ENCODE measurements at regions not wholly inside any gene's neighbourhood (a gene's known extent, or its start where the extent isn't known, plus 50 kb on each side); places are given as distances from the start of the nearest gene placed in this dataset.
"Not testable (repeated sequence)": the region's sequence is repeated elsewhere in the genome, so short reads cannot be mapped to it uniquely, and the experiment has no call there.

DNA sequence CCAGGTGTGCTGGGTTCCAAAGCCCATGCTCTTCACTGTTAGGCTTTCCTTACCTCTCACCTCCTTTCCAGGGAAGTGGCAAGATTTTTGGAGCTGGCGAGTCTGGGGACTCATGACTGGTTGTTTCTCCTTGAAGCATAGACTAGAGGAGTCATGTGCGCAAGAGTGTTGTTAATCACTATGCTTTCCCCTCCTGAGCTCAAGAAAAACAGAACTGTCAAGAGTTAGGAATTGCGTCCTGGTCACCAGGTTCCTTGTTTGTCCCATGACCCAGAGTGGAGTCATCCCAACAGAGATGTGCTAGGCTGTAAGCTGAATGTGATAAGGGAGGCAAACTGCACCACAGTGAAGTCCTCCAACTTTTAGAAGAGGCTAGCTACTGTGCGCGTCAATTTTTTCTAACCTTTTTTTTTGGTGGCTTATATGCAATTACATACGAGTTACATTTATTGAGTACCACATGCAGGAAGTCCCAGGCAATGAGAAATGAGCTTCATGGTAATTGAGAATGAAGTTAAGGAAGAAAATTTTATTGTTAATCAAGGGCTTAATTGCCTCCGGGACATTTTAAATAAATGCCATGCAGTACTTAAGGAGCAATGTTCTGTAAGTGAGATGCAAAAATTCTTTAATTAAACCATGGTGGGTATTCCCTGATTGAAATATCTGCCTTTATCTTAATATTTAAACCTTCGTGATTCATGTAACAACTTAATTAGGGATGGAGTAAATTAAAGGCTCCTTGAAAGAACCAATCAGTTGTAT lies 233.9 kb downstream of the ZIC5 start:
- H3K4me1 ChIP-seq (replicated peaks) = no peaks in the 10 kb centered on the region
- H3K36me3 ChIP-seq = no peaks in the 10 kb centered on the region
- DNase-seq (ENCODE audit: low read depth in 1 of 2, low spot score in 2 of 2) = peak in 1 of 2 experiments; percentile 52

DNA sequence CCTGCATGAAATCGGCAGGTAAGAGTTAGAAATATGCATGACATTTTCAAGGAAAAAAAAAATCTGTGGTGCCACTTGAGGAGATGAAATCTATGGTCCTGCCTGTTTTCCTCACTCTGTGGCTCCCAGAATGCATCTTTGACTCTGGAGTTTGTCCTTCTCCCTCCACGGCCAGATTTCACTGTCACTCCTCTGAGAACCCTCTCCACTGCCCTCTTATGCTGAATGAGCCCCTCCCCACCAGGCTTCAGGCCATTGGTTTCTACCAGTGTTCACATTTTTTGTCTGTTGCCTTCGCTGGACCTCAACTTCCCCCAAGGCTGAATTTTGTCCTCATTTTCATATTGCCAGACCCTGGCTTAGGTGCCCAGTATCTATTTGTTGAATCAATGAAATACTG lies 235.0 kb downstream of the ZIC5 start:
- Histone ChIP-seq H3K4me3 (no peak overlapping the region), H3K36me3 (no peaks in the 10 kb centered on the region), H3K27ac (no peak overlapping the region), H3K4me1 (replicated peaks) (no peaks in the 10 kb centered on the region), H3K27me3 (replicated peaks) (peaks cover 69% of the 10 kb centered on the region), H3K9me3 (replicated peaks) (no peaks in the 10 kb centered on the region)
- peak in 1 of 2 experiments; percentile 57 for DNase-seq (ENCODE audit: low read depth in 1 of 2, low spot score in 2 of 2)

More for the DNA sequence above, 233.9 kb downstream of the ZIC5 start:
- Histone ChIP-seq H3K27me3 (replicated peaks) (peaks cover 75% of the 10 kb centered on the region), H3K27ac (no peak overlapping the region), H3K9me3 (replicated peaks) (no peaks in the 10 kb centered on the region), H3K4me3 (no peak overlapping the region)

DNA sequence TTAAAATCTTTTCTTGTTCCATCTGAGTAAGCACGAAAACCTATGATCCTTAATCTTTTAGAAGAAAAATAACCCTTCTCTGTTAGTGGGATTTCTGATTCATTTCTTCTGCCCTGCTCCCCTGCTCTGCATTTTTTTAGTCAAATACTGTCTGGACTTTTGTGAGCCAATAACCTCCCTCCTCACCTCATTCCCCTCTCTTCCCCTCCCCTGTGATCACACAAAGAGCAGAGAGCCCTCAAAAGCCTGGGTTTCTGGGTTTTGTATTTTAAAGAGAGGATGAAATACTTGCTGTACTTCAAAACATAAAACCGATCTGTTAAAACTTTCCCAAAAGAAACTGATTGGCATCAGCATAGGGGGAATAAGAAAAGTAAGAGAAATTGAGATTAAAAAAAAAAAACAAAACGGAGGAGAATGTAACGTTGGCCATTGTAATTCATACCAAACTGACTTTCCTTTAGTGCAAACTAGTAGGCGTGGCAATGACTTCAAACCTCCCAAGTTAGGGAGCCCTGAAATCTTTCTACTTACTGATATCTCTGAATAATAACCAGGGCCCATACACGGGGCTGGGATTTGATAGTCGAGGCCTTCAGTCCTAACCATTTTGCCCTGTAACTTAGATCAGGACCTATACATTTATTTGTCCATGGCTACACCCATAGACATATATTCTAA lies 232.9 kb downstream of the TM9SF2 start:
- DNase-seq (ENCODE audit: low read depth in 1 of 2, low spot score in 2 of 2) = no peak
- no peak overlapping the region for H3K4me3 ChIP-seq
- H3K9me3 ChIP-seq (replicated peaks) = no peaks in the 10 kb centered on the region
- no peak overlapping the region for H3K27ac ChIP-seq
- no peaks in the 10 kb centered on the region for H3K4me1 ChIP-seq (replicated peaks)
- no peaks in the 10 kb centered on the region for H3K36me3 ChIP-seq
- H3K27me3 ChIP-seq (replicated peaks) = peaks cover 47% of the 10 kb centered on the region

DNA sequence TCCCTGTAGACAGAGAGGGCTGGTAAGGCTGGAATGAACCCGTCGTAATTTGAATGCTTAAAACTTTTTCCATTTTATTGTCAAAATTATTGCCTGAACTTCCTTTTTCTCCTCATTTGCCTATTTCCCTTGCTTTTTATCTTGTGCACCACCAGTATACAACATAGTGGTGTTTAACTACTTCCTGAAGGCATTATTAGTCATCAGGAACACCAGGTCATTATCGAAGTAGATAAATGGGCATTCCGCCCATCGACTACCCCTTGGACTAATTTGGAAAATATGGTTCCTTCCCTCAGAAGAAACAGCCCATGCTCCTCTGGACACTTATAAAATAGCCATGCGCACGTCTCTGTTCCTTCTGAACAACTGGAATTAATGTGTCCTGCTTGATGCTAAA lies 232.1 kb downstream of the TM9SF2 start:
- no peaks in the 10 kb centered on the region for H3K4me1 ChIP-seq (replicated peaks)
- DNase-seq (ENCODE audit: low read depth in 1 of 2, low spot score in 2 of 2) = no peak
- H3K27me3 ChIP-seq (replicated peaks) = peaks cover 42% of the 10 kb centered on the region
- H3K27ac ChIP-seq = no peak overlapping the region
- H3K9me3 ChIP-seq (replicated peaks) = no peaks in the 10 kb centered on the region
- H3K4me3 ChIP-seq = no peak overlapping the region
- no peaks in the 10 kb centered on the region for H3K36me3 ChIP-seq

DNA sequence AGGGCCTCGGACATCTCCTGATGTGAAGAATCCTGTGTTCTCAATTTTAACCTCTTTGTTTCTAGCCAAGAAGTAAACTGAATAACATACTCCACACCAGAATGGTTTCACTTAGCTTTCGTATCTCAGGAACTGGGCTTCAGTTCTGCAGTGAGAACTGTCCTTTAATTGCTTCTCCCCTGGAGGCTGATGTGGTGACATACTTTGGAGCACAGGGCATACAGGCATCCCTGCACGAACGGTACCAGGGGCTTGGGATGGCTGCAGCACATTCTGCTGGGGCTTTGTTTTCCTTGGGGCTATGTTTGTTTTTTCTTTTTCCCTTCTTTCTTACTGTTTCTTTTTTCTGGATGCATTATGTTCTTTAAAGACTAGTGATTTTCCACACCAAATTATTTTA lies 230.5 kb downstream of the TM9SF2 start:
- Histone ChIP-seq H3K4me1 (replicated peaks) (no peaks in the 10 kb centered on the region), H3K36me3 (no peaks in the 10 kb centered on the region), H3K27me3 (replicated peaks) (peaks cover 33% of the 10 kb centered on the region), H3K27ac (no peak overlapping the region), H3K4me3 (no peak overlapping the region), H3K9me3 (replicated peaks) (no peaks in the 10 kb centered on the region)
- no peak for DNase-seq (ENCODE audit: low read depth in 1 of 2, low spot score in 2 of 2)

DNA sequence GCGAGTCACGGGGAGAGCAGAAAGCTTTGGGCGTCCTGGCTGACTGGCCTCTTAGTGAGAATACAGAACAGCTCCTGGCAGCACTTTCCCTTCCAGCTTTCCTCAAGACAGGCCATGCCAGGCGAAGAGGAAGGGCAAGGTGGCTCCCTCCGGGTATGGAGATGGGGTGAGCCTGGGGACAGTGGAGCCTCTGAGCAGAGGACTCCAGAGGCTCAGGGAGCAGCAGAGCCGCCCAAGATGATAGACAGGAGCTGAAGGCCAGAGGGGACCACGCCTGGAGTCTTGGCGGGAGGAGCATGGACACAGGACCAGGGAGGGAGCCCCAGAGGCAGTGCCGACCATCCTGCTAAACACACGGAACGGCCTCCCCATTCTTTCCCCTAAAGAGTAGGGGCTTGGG lies 229.1 kb downstream of the TM9SF2 start:
- Histone ChIP-seq H3K9me3 (replicated peaks) (no peaks in the 10 kb centered on the region), H3K27ac (no peak overlapping the region), H3K4me3 (no peak overlapping the region), H3K27me3 (replicated peaks) (peaks cover 26% of the 10 kb centered on the region), H3K4me1 (replicated peaks) (no peaks in the 10 kb centered on the region), H3K36me3 (no peaks in the 10 kb centered on the region)
- DNase-seq (ENCODE audit: low read depth in 1 of 2, low spot score in 2 of 2) = no peak

DNA sequence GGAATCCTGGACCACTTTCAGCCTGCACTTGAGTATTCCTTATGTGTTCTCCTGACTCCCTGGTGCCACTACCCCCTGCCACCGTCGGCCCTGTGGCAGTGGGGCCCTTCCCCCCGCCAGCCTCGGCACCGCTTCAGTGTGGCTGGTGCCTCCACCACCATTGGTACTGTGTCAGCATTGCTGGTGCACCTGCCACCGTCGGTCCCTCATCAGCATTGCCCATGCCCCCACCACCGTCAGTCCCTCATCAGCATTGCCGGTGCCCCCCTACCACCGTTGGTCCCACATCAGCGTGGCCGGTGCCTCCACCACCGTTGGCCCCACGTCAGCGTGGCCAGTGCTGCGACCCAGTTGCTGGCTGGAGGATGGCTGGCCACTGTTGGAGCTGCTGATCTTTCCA lies 228.5 kb downstream of the TM9SF2 start:
- no peaks in the 10 kb centered on the region for H3K9me3 ChIP-seq (replicated peaks)
- H3K4me3 ChIP-seq = no peak overlapping the region
- peaks cover 28% of the 10 kb centered on the region for H3K27me3 ChIP-seq (replicated peaks)
- H3K4me1 ChIP-seq (replicated peaks) = no peaks in the 10 kb centered on the region
- H3K27ac ChIP-seq = no peak overlapping the region
- no peak for DNase-seq (ENCODE audit: low read depth in 1 of 2, low spot score in 2 of 2)
- no peaks in the 10 kb centered on the region for H3K36me3 ChIP-seq

DNA sequence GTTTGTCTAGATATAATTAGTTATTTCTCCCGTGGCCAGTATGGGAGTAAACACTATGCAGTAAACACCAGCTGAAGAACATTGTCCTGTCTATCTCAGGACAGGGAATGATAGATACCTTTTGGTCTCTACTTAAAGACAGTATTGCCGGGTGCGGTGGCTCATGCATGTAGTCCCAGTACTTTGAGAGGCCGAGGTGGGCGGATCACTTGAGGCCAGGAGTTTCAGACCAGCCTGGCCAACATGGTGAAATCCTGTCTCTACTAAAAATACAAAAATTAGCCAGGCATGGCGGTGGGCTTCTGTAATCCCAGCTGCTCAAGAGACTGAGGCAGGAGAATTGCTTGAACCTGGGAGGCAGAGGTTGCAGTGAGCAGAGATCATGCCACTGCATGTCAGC lies 226.4 kb downstream of the TM9SF2 start:
- not testable (repeated sequence) for H3K9me3 ChIP-seq (replicated peaks); DNase-seq (ENCODE audit: low read depth in 1 of 2, low spot score in 2 of 2); H3K27ac ChIP-seq; H3K36me3 ChIP-seq; H3K4me3 ChIP-seq; H3K4me1 ChIP-seq (replicated peaks)
- peaks cover 30% of the 10 kb centered on the region for H3K27me3 ChIP-seq (replicated peaks)

DNA sequence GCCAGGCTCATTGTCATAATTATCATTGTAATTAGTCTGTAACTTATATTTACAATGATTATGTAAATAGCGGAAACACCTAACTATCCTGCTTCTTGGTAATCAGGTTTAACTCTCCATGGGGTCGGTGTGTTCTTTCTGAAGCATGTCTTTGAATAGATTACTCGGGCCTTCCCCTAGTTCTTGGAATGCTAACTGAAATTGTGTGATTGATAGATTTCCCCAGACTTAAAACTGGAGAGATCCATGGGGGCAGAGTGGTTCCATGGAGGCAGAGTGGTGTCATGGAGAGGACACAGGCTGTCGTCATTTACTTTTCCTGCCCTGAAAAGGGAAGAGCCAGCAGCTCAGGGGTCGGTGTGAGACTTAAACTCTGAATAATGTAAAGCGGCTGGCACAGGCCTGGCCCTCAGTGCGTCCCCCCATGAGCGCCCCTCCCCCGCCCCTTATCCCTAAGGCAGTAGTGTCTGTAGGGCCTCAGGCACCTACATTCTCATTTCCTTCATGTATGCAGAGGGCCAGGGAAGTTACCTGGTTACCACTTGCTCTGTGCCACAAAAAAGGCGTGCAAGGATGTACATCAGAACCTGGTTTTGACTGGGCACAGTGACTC lies 225.1 kb downstream of the TM9SF2 start:
- Histone ChIP-seq H3K4me1 (replicated peaks) (no peaks in the 10 kb centered on the region), H3K36me3 (no peaks in the 10 kb centered on the region), H3K9me3 (replicated peaks) (no peaks in the 10 kb centered on the region), H3K4me3 (no peak overlapping the region), H3K27me3 (replicated peaks) (peaks cover 34% of the 10 kb centered on the region), H3K27ac (no peak overlapping the region)
- DNase-seq (ENCODE audit: low read depth in 1 of 2, low spot score in 2 of 2) = no peak

DNA sequence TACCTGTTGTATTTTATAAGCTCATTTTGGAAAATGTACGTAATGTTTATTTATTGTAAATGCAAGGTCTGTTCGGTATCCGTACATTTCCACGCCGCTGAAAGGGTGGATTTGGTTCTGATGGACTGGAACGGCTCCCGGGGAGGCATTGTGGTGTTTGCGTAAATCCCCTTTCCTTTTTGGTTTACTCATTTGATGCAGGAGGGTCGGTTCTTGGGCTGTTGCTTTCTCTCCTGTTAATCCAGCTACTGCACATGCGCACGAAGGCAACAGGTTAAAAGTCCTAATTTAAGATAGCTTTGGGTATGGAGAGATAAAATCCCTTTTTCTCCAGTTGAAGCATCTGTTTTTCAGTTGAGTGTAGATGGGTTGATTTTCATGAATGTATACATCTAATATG lies 224.4 kb downstream of the TM9SF2 start:
- peaks cover 34% of the 10 kb centered on the region for H3K27me3 ChIP-seq (replicated peaks)
- H3K4me1 ChIP-seq (replicated peaks) = no peaks in the 10 kb centered on the region
- no peak overlapping the region for H3K27ac ChIP-seq
- no peak for DNase-seq (ENCODE audit: low read depth in 1 of 2, low spot score in 2 of 2)
- H3K9me3 ChIP-seq (replicated peaks) = no peaks in the 10 kb centered on the region
- no peak overlapping the region for H3K4me3 ChIP-seq
- H3K36me3 ChIP-seq = no peaks in the 10 kb centered on the region

DNA sequence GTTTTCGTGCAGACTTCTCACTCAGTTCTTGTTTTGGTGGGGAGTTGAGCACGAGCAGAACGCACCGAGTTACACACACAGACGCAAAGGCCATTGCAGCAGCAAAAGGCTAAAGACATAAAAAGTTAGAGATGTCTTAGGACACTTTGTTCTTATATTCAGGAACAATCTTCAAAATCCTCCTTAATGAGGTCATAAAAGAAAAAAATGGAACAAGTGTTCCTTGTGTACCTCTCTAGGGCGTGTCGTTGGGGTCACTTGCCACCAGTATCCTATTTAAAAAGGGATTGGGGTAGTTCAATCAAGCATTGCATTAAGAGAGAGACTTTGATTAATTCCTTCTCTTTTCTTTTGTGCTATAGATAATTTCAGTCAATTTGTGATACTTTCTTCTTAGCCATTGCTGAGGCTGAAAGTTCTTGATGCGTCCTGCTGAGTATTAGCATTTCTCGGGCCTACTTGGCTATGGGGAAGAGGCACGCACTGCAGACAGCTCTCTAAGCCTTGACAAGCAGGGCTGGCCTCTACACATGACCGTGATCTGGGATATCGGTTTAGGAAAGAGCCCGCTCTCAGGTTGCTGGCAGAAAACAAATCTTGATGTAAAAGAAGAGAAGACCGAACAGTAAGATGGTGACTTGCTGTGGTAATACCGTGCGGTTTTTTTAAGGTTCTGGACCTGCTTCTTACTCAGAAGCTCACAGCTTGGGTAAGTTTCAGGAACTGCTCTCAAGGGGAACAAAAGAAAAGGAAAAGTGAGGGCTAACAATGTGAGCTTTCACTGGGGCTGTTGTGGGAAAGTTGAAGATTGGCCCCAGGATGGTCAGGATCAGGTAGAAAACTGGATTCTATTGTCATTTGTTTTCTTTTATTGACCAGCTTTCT lies 223.6 kb downstream of the TM9SF2 start:
- H3K4me1 ChIP-seq (replicated peaks) = no peaks in the 10 kb centered on the region
- no peaks in the 10 kb centered on the region for H3K9me3 ChIP-seq (replicated peaks)
- no peak for DNase-seq (ENCODE audit: low read depth in 1 of 2, low spot score in 2 of 2)
- H3K36me3 ChIP-seq = no peaks in the 10 kb centered on the region
- no peak overlapping the region for H3K4me3 ChIP-seq
- H3K27me3 ChIP-seq (replicated peaks) = peaks cover 34% of the 10 kb centered on the region
- H3K27ac ChIP-seq = no peak overlapping the region

DNA sequence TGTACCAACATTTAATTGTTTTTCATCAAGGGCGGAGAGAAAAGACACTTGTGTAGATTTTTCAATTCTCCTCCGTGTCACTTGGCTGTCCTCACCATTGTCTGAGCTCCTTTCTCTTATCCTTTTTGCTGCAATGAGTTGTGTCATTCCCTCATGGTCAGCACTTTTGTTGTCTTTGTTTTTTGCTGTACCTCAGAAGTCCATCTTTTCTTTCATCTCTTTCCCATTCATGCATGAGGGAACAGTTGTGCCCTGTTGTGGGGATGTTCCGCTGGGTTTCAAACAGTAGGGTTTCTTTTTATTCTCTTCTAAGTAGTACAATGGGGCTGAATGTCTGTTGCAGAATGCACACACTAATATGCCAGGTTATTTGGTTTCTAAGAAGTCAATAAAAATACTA lies 222.6 kb downstream of the TM9SF2 start:
- Histone ChIP-seq H3K36me3 (no peaks in the 10 kb centered on the region), H3K4me1 (replicated peaks) (no peaks in the 10 kb centered on the region), H3K9me3 (replicated peaks) (no peaks in the 10 kb centered on the region), H3K27me3 (replicated peaks) (peaks cover 34% of the 10 kb centered on the region), H3K27ac (no peak overlapping the region), H3K4me3 (no peak overlapping the region)
- DNase-seq (ENCODE audit: low read depth in 1 of 2, low spot score in 2 of 2) = no peak

DNA sequence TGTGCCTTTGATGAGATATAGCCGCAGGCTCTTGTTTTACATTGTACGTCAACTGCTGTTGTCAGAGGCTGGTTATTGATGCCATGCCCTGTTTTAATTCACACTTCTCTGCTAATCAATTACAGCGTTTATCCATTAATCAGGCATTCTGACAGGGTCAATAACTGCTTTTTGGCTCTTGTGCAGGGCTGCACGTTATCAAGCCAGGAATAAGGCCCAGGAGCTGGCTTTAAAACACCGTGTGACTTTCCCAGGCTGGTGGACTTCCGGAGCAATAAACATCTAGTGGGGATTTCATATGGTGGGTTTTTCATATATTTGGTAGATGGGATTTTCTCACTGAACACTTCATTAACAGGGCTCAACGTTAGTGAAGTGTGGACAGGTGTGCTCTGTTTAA lies 221.7 kb downstream of the TM9SF2 start:
- H3K4me3 ChIP-seq = no peak overlapping the region
- peaks cover 34% of the 10 kb centered on the region for H3K27me3 ChIP-seq (replicated peaks)
- H3K36me3 ChIP-seq = no peaks in the 10 kb centered on the region
- no peak overlapping the region for H3K27ac ChIP-seq
- DNase-seq (ENCODE audit: low read depth in 1 of 2, low spot score in 2 of 2) = no peak
- no peaks in the 10 kb centered on the region for H3K9me3 ChIP-seq (replicated peaks)
- H3K4me1 ChIP-seq (replicated peaks) = no peaks in the 10 kb centered on the region

Data from SJSA1 (cell line).